ENCODE measurements at regions not wholly inside any gene's neighbourhood (a gene's known extent, or its start where the extent isn't known, plus 50 kb on each side); places are given as distances from the start of the nearest gene placed in this dataset.

GRCh38 chr5:165015547-165015946 lies 1510.1 kb downstream of the MAT2B start:
- Mint-ChIP-seq H3K4me1 (no peaks in the 10 kb centered on the region), H3K27me3 (ENCODE audit: insufficient read depth) (no peaks in the 10 kb centered on the region), H3K27ac (no peak overlapping the region), H3K36me3 (ENCODE audit: low read depth) (no peaks in the 10 kb centered on the region), H3K4me3 (no peak overlapping the region), H3K9me3 (peaks cover 5% of the 10 kb centered on the region)
- no peaks in the 10 kb centered on the region for H3K36me3 ChIP-seq (ENCODE audit: control insufficient read depth, insufficient read depth, low read length)
- TF ChIP-seq CTCF (conservative IDR thresholded peaks at IDR 0.05) = no peak
- no peak overlapping the region for H3K4me3 ChIP-seq (ENCODE audit: low read length)
- no peaks in the 10 kb centered on the region for H3K27me3 ChIP-seq (ENCODE audit: control insufficient read depth, insufficient read depth, low read length, poor library complexity, severe bottlenecking)
- no peak overlapping the region for H3K27ac ChIP-seq (ENCODE audit: low read depth, low read length)
- peaks cover 6% of the 10 kb centered on the region for H3K9me3 ChIP-seq (ENCODE audit: control insufficient read depth, low read length)
- no peak for DNase-seq
- H3K9ac ChIP-seq (ENCODE audit: extremely low read depth, low read length, poor library complexity, severe bottlenecking) = no peak overlapping the region
- no peaks in the 10 kb centered on the region for H3K4me1 ChIP-seq (ENCODE audit: control insufficient read depth, insufficient read depth, low read length)
- 92 to 100% methylated on average over 2 to 4 of the region's 4 CpGs for WGBS, 2 experiments (ENCODE audit: insufficient coverage in 1 of 2, insufficient read length in 1 of 2)

GRCh38 chr5:165026971-165027370 lies 1521.6 kb downstream of the MAT2B start:
- no peak for TF ChIP-seq CTCF (conservative IDR thresholded peaks at IDR 0.05)
- H3K9me3 ChIP-seq (ENCODE audit: control insufficient read depth, low read length) = peaks cover 7% of the 10 kb centered on the region
- no peaks in the 10 kb centered on the region for H3K36me3 ChIP-seq (ENCODE audit: control insufficient read depth, insufficient read depth, low read length)
- H3K36me3 Mint-ChIP-seq (ENCODE audit: low read depth) = no peaks in the 10 kb centered on the region
- no peak for DNase-seq
- no peak overlapping the region for H3K4me3 Mint-ChIP-seq
- no peak overlapping the region for H3K27ac Mint-ChIP-seq
- H3K9ac ChIP-seq (ENCODE audit: extremely low read depth, low read length, poor library complexity, severe bottlenecking) = no peak overlapping the region
- peaks cover 6% of the 10 kb centered on the region for H3K9me3 Mint-ChIP-seq
- no peaks in the 10 kb centered on the region for H3K27me3 Mint-ChIP-seq (ENCODE audit: insufficient read depth)
- H3K27ac ChIP-seq (ENCODE audit: low read depth, low read length) = no peak overlapping the region
- 88% methylated on average over 1 of the region's 1 CpG; no CpG with 5 or more reads in 1 of the 2 experiments for WGBS, 2 experiments (ENCODE audit: insufficient coverage in 1 of 2, insufficient read length in 1 of 2)
- H3K4me3 ChIP-seq (ENCODE audit: low read length) = no peak overlapping the region
- no peaks in the 10 kb centered on the region for H3K27me3 ChIP-seq (ENCODE audit: control insufficient read depth, insufficient read depth, low read length, poor library complexity, severe bottlenecking)
- H3K4me1 Mint-ChIP-seq = peaks cover 14% of the 10 kb centered on the region
- H3K4me1 ChIP-seq (ENCODE audit: control insufficient read depth, insufficient read depth, low read length) = peaks cover 7% of the 10 kb centered on the region

- H3K4me1 ChIP-seq (ENCODE audit: control insufficient read depth, insufficient read depth, low read length) = peaks cover 7% of the 10 kb centered on the region
- H3K36me3 ChIP-seq (ENCODE audit: control insufficient read depth, insufficient read depth, low read length) = no peaks in the 10 kb centered on the region
- no peak for TF ChIP-seq CTCF (conservative IDR thresholded peaks at IDR 0.05)
- Mint-ChIP-seq H3K4me3 (no peak overlapping the region), H3K27ac (no peak overlapping the region), H3K27me3 (ENCODE audit: insufficient read depth) (no peaks in the 10 kb centered on the region), H3K9me3 (peaks cover 6% of the 10 kb centered on the region), H3K4me1 (peaks cover 14% of the 10 kb centered on the region), H3K36me3 (ENCODE audit: low read depth) (no peaks in the 10 kb centered on the region)
- no peak overlapping the region for H3K4me3 ChIP-seq (ENCODE audit: low read length)
- H3K27me3 ChIP-seq (ENCODE audit: control insufficient read depth, insufficient read depth, low read length, poor library complexity, severe bottlenecking) = no peaks in the 10 kb centered on the region
- peaks cover 7% of the 10 kb centered on the region for H3K9me3 ChIP-seq (ENCODE audit: control insufficient read depth, low read length)
- no peak overlapping the region for H3K9ac ChIP-seq (ENCODE audit: extremely low read depth, low read length, poor library complexity, severe bottlenecking)
- DNase-seq = no peak
- WGBS, 2 experiments (ENCODE audit: insufficient coverage in 1 of 2, insufficient read length in 1 of 2) = 73% methylated on average over 1 of the region's 2 CpGs; no CpG with 5 or more reads in 1 of the 2 experiments
- no peak overlapping the region for H3K27ac ChIP-seq (ENCODE audit: low read depth, low read length)
Observed at GRCh38 chr5:165028356-165028755, 1522.9 kb downstream of the MAT2B start.

Measured in endodermal cell (in vitro differentiated cells).